Tibial nerve (tissue), 3 donors: ENCODE measurements at regions not wholly inside any gene's neighbourhood (a gene's known extent, or its start where the extent isn't known, plus 50 kb on each side); places are given as distances from the start of the nearest gene placed in this dataset.

Experiments
- CTCF ChIP-seq, 5 experiments: fragments of 200-600 bp in 3 of 5; fragments of 450-650 bp in 2 of 5; sonication (generic) in 3 of 5; IDR thresholded peaks; one replicate each; pipeline ENCODE4 v1.5.1; 2016 to 2019; ENCODE audit warnings: antibody characterized with exemption in 5 of 5, mild to moderate bottlenecking in 3 of 5, moderate library complexity in 2 of 5
- POLR2A ChIP-seq, 2 donors: fragments of 450-650 bp; IDR thresholded peaks; one replicate each; pipeline ENCODE4 v1.6.1; 2017; ENCODE audit warnings: antibody characterized with exemption in 2 of 2, mild to moderate bottlenecking in 2 of 2, moderate library complexity in 2 of 2

- TF ChIP-seq POLR2A (IDR thresholded peaks at IDR 0.05) (no peak), CTCF (IDR thresholded peaks at IDR 0.05) (no peak)
Measured at GRCh38 chr6:9197726-9198125, 762.4 kb upstream of the SLC35B3 start.
